NCI-H1436 (cell line): ENCODE measurements at regions not wholly inside any gene's neighbourhood (a gene's known extent, or its start where the extent isn't known, plus 50 kb on each side); places are given as distances from the start of the nearest gene placed in this dataset.

Experiments
- DNase-seq: peaks from one replicate; lab custom pipeline; 2025; lab: John Stamatoyannopoulos, UW

DNA sequence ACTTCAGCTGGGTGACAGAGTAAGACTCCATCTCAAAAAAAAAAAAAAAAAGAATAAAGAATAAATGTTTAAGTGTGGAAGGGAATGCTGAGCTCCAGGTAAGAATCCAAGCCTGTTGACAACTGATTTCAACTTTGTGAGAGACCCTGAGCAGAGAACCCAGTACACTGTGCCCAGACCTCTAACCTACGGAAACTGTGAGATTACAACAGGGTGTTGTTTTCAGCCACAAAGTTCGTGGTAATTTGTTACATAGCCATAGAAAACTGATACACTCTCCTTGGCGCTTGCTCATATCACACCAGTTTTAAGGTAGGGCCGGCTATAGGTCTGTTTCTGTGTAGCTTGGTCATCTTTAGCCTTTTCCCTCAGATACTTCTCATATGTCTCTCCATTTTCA is 98.4 kb upstream of the PAPOLG start:
- no peak for DNase-seq

- DNase-seq = no peak
Observed at GRCh38 chr2:60659026-60659425, 97.0 kb upstream of the PAPOLG start.

DNA sequence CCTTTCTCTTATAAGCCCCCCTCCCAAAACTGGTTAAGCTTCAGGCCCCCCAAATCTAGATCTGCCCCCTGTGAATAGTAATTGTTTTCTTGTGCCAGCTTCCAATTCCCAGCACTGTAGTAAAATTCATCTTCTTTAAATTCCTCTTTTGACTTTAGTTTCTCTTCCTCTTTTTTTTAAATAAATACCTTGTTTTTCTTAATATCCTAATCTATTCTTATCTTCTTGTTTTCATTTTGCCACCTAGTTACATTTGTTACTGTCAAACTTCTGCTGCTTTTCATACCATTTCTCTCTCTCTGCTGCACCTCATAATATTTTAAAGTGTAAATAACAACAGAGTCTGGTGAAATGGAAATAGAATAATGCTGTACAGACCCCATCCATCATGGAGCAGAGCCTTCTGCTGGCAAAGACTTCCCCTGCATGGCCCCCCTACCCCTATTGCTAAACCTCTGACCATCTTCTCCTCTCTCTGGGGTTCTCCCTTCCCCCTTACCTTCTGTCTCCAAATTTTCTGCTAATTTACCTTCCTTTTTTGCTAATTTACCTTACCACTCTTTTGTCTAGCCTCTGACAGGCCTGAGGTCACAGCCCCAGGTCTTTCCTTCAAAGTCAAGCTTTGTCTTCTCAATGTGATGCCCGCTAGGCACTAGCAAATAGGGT is 94.9 kb upstream of the PAPOLG start:
- no peak for DNase-seq

- DNase-seq = no peak
Observed at GRCh38 chr2:60662781-60663180, 93.3 kb upstream of the PAPOLG start.

DNA sequence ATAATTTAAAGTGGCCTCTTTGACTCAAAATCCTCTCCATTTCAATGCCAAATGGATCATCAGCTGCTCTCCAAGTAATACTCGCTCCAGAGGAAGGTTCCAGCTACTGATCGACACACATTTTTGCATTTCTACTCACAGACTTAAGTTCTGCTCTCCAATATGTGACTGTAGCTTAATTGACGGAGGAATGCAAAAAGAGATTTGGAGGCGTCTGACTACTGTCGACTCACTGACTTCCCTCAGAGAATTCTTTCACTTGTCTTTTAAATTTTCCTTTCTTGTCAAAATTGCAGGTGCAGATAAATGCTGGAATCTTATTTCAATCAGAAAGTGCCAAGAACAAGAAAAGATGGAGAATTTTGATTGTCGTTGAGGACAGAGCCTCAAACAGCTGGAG is 84.1 kb upstream of the PAPOLG start:
- DNase-seq = no peak

DNA sequence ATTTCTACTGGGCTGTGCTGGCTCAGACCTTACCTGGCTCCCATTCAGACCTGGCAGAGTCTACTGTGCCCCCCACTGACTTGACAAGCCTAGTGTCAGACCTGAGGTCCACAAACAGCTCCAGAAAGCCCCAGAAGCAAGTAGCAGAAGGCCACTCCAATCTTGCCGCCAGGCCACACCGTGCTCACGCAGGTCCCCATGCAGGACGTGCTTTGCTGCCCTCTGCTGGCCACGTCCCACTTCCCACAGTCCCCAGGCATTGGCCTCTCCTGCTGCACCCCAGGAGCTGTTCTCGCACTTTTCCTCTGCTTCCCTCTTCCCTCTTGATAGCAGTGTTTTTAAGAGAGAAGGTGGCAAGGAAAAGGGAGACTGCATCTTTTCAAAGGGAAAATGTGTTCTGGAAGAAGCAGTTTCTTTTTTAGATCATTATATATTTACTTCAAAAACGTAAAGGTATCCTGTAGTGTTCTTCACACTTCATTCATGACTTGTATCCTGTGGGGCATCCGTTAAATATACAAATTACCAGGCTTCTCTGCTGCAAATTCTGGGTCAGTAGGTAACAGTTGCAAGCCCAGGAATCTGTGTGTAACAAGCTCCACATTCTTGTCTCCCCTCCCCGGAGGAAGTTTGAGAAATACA is 81.4 kb upstream of the PAPOLG start:
- DNase-seq = peak; percentile 66

DNA sequence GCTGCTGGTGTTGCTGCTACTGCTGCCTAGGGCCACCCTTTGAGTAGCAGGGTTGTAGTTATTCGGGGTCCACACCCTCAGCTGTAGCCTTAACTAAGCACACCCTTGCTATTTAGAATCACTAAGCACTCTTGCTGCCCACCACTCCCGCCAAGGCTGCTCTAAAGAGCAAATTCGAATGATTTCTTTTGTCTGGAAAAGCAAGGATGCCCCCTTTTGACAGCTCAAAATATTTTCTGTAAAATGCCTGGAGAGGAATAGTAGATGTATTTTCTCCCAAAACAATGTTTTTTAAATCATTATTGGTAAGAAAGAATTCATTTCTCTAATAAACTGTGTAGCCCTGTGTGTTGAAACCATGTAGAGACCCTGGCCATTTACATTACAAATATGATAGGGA is 80.8 kb upstream of the PAPOLG start:
- no peak for DNase-seq

DNA sequence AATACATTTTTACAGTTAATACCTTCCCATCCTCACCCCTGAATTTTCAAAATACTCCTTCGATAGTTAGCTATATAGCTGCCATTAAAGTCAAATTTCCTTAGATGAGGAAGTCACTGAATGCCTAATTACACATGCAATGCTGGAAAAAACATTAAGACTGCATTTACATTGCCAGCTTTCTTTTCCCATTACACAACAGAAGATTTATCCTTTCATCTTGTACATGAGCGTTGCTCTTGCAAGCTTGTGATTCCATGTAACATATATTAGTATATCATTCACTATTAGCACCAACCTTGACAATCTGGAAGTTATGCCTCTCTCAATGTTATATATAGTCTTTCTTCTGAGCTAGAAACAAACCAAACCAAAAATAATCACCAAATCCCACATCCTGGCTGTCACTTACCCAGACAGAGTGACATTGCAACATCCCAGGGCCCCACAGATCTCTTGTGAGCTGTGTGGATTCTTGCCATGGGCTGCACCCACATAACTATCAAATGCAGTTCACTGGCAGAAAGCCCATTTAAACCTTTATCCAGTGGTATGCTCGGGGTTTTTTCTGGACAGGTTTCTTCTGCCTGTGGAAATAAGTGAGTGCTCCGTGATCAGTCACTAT is 79.2 kb upstream of the PAPOLG start:
- DNase-seq = no peak

GRCh38 chr2:60677356-60677755 is 78.7 kb upstream of the PAPOLG start:
- DNase-seq = no peak

GRCh38 chr2:60678551-60678950 is 77.5 kb upstream of the PAPOLG start:
- no peak for DNase-seq

DNA sequence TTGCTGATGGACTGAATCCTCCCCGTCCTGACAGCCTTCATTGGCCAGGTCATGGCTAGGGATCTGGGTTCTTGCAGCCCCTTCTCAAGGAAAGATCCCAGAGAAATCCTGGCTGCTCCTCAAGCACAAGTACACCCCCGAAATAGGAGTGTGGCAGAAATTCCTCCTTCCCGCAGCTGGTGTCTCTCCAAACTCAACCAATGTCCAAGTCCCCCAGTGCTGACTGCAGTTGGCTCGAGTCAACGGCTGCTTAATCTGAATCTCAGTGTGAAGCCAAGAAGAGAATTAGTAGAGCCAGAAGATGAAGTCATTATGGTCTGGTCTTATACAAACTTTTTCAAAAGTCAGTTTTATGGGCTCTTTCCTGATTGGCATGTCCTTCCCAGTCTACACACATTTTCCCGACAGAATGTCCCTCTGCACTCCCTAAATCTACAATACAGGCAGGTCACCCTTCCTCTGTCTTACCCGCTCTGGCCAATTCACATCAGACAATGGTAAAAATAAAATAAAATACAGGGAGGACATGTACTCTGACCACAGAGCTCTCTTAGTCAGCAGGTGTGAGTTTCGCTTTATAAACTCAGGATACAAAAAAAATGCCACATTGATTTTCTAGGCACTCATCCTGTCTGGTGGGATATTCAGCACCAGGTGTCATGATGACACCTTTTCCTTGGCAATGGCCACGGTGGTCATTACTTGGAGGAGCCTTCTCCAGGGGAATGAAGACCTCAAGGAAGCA is 76.9 kb upstream of the PAPOLG start:
- no peak for DNase-seq

DNA sequence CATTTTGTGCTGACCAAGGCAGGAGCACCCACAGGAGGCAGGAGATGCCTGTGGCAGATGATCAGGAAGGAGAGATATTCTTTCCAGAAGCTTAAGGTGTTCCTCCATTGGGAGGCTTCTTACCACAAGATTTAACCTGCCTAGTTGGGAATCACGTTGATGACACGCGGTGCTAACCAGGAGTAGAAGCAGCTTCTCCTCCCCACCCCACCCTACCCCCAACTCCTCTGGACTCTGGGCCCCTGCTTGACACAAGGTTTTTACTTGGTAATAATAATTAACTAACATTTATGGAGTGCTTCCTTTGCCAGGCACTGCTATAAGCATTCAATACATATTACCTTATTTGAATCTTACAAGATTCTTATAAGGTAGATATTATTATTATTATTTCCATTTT is 62.5 kb upstream of the PAPOLG start:
- DNase-seq = no peak

GRCh38 chr2:60695793-60696192 is 60.3 kb upstream of the PAPOLG start:
- DNase-seq = no peak

- no peak for DNase-seq
Observed at GRCh38 chr2:60699617-60700016, 56.5 kb upstream of the PAPOLG start.

GRCh38 chr2:60706021-60706420 is 50.0 kb upstream of the PAPOLG start:
- DNase-seq = no peak
